A549 (cell line): ENCODE measurements at regions not wholly inside any gene's neighbourhood (a gene's known extent, or its start where the extent isn't known, plus 50 kb on each side); places are given as distances from the start of the nearest gene placed in this dataset.

Experiments used
- ATAC-seq, 2 experiments: fragments of 200-7000 bp in 1 of 2; fragments of >200 bp in 1 of 2; cut with Nextera tagmentation in 1 of 2; cut with Tn5 transposase in 1 of 2; 3 replicates each; pipeline versions ENCODE4 v1.8.0 to v1.9.1; 2018 to 2020; ENCODE audit warnings: mild to moderate bottlenecking in 1 of 2, moderate library complexity in 1 of 2
- CTCF ChIA-PET: fragments of 300-600 bp; sonication (Branson Sonifier 250); formaldehyde crosslinking; extraction: SDS; loops from one replicate; lab custom pipeline; 2021; ENCODE audit warnings: antibody characterized with exemption, inconsistent platforms; lab: Yijun Ruan, JAX
- POLR2A ChIA-PET: fragments of 350-600 bp; formaldehyde crosslinking; extraction: SDS; loops from one replicate; lab custom pipeline; 2021; ENCODE audit warnings: antibody characterized with exemption, inconsistent platforms; lab: Yijun Ruan, JAX
- DNase-seq, 2 experiments: peaks; one replicate each; pipeline versions ENCODE4 v3.0.0 to v3.0.0-alpha.2; 2011 to 2016; ENCODE audit warnings: low read depth in 1 of 2, low spot score in 1 of 2
- FAIRE-seq: peaks from 2 replicates; lab custom pipeline; 2011; peaks lifted over from hg19 to GRCh38; lab: Jason Lieb, UNC
- H3K27ac ChIP-seq, 2 experiments: fragments of >200 bp; sonication (Bioruptor Twin); formaldehyde crosslinking; 3 replicates each; pipeline ENCODE4 v1.5.1; 2016 to 2017
- H3K4me1 ChIP-seq: fragments of >200 bp; sonication (Bioruptor Twin); formaldehyde crosslinking; 3 replicates; pipeline ENCODE4 v1.6.1; 2016
- H3K4me2 ChIP-seq: fragments of >200 bp; sonication (Bioruptor Twin); formaldehyde crosslinking; 3 replicates; pipeline ENCODE4 v1.6.1; 2016
- H3K4me3 ChIP-seq: fragments of >200 bp; sonication (Bioruptor Twin); formaldehyde crosslinking; 3 replicates; pipeline ENCODE4 v1.5.1; 2016
- H3K9me3 ChIP-seq: fragments of >200 bp; sonication (Bioruptor Twin); formaldehyde crosslinking; 3 replicates; pipeline ENCODE4 v1.6.1; 2016
- BHLHE40 ChIP-seq: IDR thresholded peaks from 2 replicates; pipeline ENCODE4 v1.6.1; 2012; ENCODE audit warnings: low read depth, low read length, inconsistent platforms
- CBX2 ChIP-seq: fragments of 200-600 bp; sonication (generic); IDR thresholded peaks from 2 replicates; pipeline ENCODE4 v1.6.1; 2016; ENCODE audit warnings: low read depth, mild to moderate bottlenecking, borderline replicate concordance
- CEBPB ChIP-seq, 2 experiments: fragments of >200 bp in 1 of 2; sonication (Bioruptor Twin) in 1 of 2; formaldehyde crosslinking in 1 of 2; IDR thresholded peaks; 2 replicates each; pipeline ENCODE4 v1.6.1; 2012 to 2016
- CHD4 ChIP-seq: fragments of 200-600 bp; sonication (generic); IDR thresholded peaks from 2 replicates; pipeline ENCODE4 v1.6.1; 2016; ENCODE audit warnings: antibody characterized with exemption, mild to moderate bottlenecking, borderline replicate concordance
- EHF ChIP-seq: fragments of 250-450 bp; sonication (Bioruptor Pico); IDR thresholded peaks from 2 replicates; pipeline ENCODE4 v1.5.0; 2020; ENCODE audit warnings: mild to moderate bottlenecking
- EHMT2 ChIP-seq: fragments of 200-600 bp; sonication (generic); IDR thresholded peaks from 2 replicates; pipeline ENCODE4 v1.6.1; 2016; ENCODE audit warnings: antibody characterized with exemption, low read depth, mild to moderate bottlenecking, moderate library complexity
- GATA3 ChIP-seq: IDR thresholded peaks from 2 replicates; pipeline ENCODE4 v1.6.1; 2012; ENCODE audit warnings: borderline replicate concordance
- HDAC2 ChIP-seq: fragments of 200-600 bp; sonication (generic); IDR thresholded peaks from 2 replicates; pipeline ENCODE4 v1.6.1; 2016
- HEYL ChIP-seq: fragments of 250-450 bp; sonication (Bioruptor Pico); IDR thresholded peaks from 2 replicates; pipeline ENCODE4 v1.8.0; 2021; ENCODE audit warnings: mild to moderate bottlenecking, moderate library complexity
- HOXB5 ChIP-seq: fragments of 250-450 bp; sonication (Bioruptor Pico); IDR thresholded peaks from 2 replicates; pipeline ENCODE4 v1.5.0; 2020; ENCODE audit warnings: mild to moderate bottlenecking, moderate library complexity
- KDM5A ChIP-seq: fragments of 200-600 bp; sonication (generic); IDR thresholded peaks from 2 replicates; pipeline ENCODE4 v1.6.1; 2016; ENCODE audit warnings: antibody characterized with exemption, mild to moderate bottlenecking
- MAFK ChIP-seq: fragments of 450-650 bp; IDR thresholded peaks from 2 replicates; pipeline ENCODE4 v1.6.1; 2014; ENCODE audit not compliant: partially characterized antibody
- MAZ ChIP-seq: fragments of 150-350 bp; IDR thresholded peaks from 2 replicates; pipeline ENCODE4 v1.6.1; 2014; ENCODE audit warnings: antibody characterized with exemption, low read depth, low read length, borderline replicate concordance
- MYC ChIP-seq: IDR thresholded peaks from 2 replicates; pipeline ENCODE4 v1.6.1; 2012; ENCODE audit warnings: mild to moderate bottlenecking, inconsistent platforms, low read length, improper control_type of control experiment, borderline replicate concordance
- NFE2L2 ChIP-seq: fragments of 150-350 bp; conservative IDR thresholded peaks from 2 replicates; pipeline ENCODE4 v1.6.1; 2014; ENCODE audit warnings: low read length
- PHF8 ChIP-seq: fragments of 200-600 bp; sonication (generic); IDR thresholded peaks from 2 replicates; pipeline ENCODE4 v1.6.1; 2016; ENCODE audit warnings: low read depth, mild to moderate bottlenecking, antibody characterized with exemption, moderate library complexity, borderline replicate concordance
- POLR2A ChIP-seq: IDR thresholded peaks from 2 replicates; pipeline ENCODE4 v1.6.1; 2012; ENCODE audit warnings: mild to moderate bottlenecking, low read length
- RAD21 ChIP-seq, 2 experiments: fragments of >200 bp in 1 of 2; sonication (Bioruptor Twin) in 1 of 2; formaldehyde crosslinking in 1 of 2; IDR thresholded peaks in 1 of 2; conservative IDR thresholded peaks in 1 of 2; 2 replicates in 1 of 2; 3 replicates in 1 of 2; pipeline ENCODE4 v1.6.1; 2012 to 2018; ENCODE audit warnings: inconsistent platforms in 1 of 2
- RCOR1 ChIP-seq: fragments of 150-350 bp; IDR thresholded peaks from 2 replicates; pipeline ENCODE4 v1.6.1; 2014; ENCODE audit warnings: antibody characterized with exemption, low read length, low read depth
- TFCP2L1 ChIP-seq: fragments of 250-450 bp; sonication (Bioruptor Pico); IDR thresholded peaks from 2 replicates; pipeline ENCODE4 v1.5.0; 2021; ENCODE audit warnings: mild to moderate bottlenecking
- ZC3H11A ChIP-seq: fragments of 450-650 bp; IDR thresholded peaks from 2 replicates; pipeline ENCODE4 v1.6.1; 2014; ENCODE audit warnings: antibody characterized with exemption, mild to moderate bottlenecking
- ZFP36 ChIP-seq: fragments of 450-650 bp; IDR thresholded peaks from 2 replicates; pipeline ENCODE4 v1.6.1; 2014; ENCODE audit warnings: borderline replicate concordance; ENCODE audit not compliant: partially characterized antibody
- ZNF302 ChIP-seq: fragments of 250-450 bp; sonication (Bioruptor Pico); IDR thresholded peaks from 2 replicates; pipeline ENCODE4 v1.9.0; 2021; ENCODE audit warnings: inconsistent platforms, mild to moderate bottlenecking, moderate library complexity
- WGBS: methylation state at CpG from one replicate; pipeline ENCODE4 v1.1.6; 2017; ENCODE audit errors: missing lambda C conversion rate; 5-methylcytosine and 5-hydroxymethylcytosine counted together
- TF ChIP-seq, protein P1 (sequence below): fragments of >200 bp; sonication (Bioruptor Twin); formaldehyde crosslinking; IDR thresholded peaks from 2 replicates; pipeline ENCODE4 v1.6.1; 2016
- TF ChIP-seq, protein P2 (sequence below): fragments of 200-600 bp; sonication (generic); IDR thresholded peaks from 2 replicates; pipeline ENCODE4 v1.6.1; 2016; ENCODE audit warnings: antibody characterized with exemption, mild to moderate bottlenecking, moderate library complexity
- TF ChIP-seq, protein P3 (sequence below): fragments of 450-650 bp; IDR thresholded peaks from 2 replicates; pipeline ENCODE4 v1.6.1; 2014; ENCODE audit warnings: antibody characterized with exemption
- TF ChIP-seq, protein P4 (sequence below): IDR thresholded peaks from 2 replicates; pipeline ENCODE4 v1.6.1; 2012

DNA sequence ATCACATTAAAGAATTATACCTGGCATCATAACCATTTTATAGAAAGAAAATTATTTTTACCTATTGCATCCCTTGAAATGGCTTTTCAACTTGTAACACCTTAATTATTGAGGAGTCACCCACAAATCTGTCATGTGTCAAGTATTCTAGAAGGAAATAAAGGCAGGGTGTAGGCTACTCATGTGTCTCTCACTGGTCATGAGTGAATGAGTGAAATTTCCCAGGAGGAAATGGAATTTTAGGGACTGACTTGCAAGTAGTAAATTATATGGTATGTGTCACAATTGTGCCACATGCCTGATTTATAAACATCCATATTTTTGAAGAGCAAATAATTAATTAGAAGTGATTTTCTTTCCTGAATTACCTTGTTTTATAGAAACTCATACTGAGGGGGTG lies 310.5 kb upstream of the ADAMTS9 start:
- TF ChIP-seq BHLHE40 = no peak
- no peak for TF ChIP-seq HEYL (CRISPR knock-in tag)
- no peak for TF ChIP-seq MAZ
- no peak for TF ChIP-seq CEBPB (IDR thresholded peaks at IDR 0.05)
- no peak for TF ChIP-seq POLR2A
- no peak for TF ChIP-seq CBX2
- no peak for TF ChIP-seq MYC
- no peak for TF ChIP-seq ZC3H11A
- no peak for TF ChIP-seq CHD4
- TF ChIP-seq TFCP2L1 (CRISPR knock-in tag) = no peak
- no peak for TF ChIP-seq EHMT2
- TF ChIP-seq, protein P1, sequence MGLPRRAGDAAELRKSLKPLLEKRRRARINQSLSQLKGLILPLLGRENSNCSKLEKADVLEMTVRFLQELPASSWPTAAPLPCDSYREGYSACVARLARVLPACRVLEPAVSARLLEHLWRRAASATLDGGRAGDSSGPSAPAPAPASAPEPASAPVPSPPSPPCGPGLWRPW = no peak
- TF ChIP-seq, protein P2, sequence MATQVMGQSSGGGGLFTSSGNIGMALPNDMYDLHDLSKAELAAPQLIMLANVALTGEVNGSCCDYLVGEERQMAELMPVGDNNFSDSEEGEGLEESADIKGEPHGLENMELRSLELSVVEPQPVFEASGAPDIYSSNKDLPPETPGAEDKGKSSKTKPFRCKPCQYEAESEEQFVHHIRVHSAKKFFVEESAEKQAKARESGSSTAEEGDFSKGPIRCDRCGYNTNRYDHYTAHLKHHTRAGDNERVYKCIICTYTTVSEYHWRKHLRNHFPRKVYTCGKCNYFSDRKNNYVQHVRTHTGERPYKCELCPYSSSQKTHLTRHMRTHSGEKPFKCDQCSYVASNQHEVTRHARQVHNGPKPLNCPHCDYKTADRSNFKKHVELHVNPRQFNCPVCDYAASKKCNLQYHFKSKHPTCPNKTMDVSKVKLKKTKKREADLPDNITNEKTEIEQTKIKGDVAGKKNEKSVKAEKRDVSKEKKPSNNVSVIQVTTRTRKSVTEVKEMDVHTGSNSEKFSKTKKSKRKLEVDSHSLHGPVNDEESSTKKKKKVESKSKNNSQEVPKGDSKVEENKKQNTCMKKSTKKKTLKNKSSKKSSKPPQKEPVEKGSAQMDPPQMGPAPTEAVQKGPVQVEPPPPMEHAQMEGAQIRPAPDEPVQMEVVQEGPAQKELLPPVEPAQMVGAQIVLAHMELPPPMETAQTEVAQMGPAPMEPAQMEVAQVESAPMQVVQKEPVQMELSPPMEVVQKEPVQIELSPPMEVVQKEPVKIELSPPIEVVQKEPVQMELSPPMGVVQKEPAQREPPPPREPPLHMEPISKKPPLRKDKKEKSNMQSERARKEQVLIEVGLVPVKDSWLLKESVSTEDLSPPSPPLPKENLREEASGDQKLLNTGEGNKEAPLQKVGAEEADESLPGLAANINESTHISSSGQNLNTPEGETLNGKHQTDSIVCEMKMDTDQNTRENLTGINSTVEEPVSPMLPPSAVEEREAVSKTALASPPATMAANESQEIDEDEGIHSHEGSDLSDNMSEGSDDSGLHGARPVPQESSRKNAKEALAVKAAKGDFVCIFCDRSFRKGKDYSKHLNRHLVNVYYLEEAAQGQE = no peak
- TF ChIP-seq, protein P3, sequence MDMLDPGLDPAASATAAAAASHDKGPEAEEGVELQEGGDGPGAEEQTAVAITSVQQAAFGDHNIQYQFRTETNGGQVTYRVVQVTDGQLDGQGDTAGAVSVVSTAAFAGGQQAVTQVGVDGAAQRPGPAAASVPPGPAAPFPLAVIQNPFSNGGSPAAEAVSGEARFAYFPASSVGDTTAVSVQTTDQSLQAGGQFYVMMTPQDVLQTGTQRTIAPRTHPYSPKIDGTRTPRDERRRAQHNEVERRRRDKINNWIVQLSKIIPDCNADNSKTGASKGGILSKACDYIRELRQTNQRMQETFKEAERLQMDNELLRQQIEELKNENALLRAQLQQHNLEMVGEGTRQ = no peak
- no peak for TF ChIP-seq RCOR1
- TF ChIP-seq GATA3 = no peak
- TF ChIP-seq EHF = no peak
- TF ChIP-seq, all 56 proteins: peak for 0
- H3K4me3 ChIP-seq = no peak overlapping the region
- ChIA-PET POLR2A (no interaction called here), CTCF (no interaction called here)
- H3K4me2 ChIP-seq = no peak overlapping the region
- FAIRE-seq = no peak
- H3K4me1 ChIP-seq = no peaks in the 10 kb centered on the region
- no peaks in the 10 kb centered on the region for H3K9me3 ChIP-seq
- ATAC-seq = no peak
- DNase-seq = no peak
- no peak overlapping the region for H3K27ac ChIP-seq

DNA sequence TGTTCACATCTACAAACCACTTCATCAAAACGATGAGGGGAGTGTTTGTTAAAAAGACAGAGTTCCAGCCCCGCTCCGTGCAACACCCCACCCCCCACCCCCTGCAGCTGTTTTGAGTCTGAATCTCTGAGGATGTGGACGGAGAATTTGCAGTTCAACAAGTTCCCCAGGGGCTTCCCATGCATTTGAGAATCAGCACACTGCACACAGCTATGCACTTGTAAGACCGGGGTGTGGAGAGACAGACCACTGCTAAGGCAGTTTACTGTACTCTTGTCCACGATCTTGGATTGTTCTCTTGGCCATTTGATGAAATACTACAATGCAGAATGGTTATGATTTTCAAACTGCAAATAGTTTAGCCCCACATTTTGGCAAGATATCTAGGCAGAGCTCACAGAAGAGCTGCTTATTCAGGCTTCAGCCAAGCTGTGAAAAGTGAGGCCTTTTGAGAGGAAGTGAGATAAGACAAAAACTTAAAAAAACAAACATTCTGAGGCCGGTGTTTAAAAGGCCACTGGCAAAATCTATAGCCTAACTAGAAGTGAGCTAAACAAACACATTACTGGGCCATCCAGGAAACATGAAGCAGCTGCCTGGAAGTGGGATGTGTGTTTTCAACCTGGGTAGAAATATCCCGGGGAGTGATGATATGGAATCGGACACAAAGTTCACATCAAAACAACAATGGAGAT lies 308.2 kb upstream of the ADAMTS9 start:
- H3K9me3 ChIP-seq = no peaks in the 10 kb centered on the region
- WGBS = 41% methylated on average over 7 of the region's 9 CpGs
- FAIRE-seq = no peak
- POLR2A ChIA-PET = no interaction called here
- TF ChIP-seq ZFP36 = no peak
- TF ChIP-seq, protein P2 = no peak
- TF ChIP-seq RAD21 (conservative IDR thresholded peaks at IDR 0.05 in 1 of 2, IDR thresholded peaks at IDR 0.05 in 1 of 2) = no peak
- TF ChIP-seq ZNF302 (CRISPR knock-in tag) = no peak
- TF ChIP-seq MAFK = no peak
- TF ChIP-seq BHLHE40 = no peak
- no peak for TF ChIP-seq EHMT2
- TF ChIP-seq NFE2L2 = no peak
- TF ChIP-seq KDM5A = no peak
- TF ChIP-seq PHF8 = no peak
- TF ChIP-seq HOXB5 (CRISPR knock-in tag) = no peak
- TF ChIP-seq, protein P1 = no peak
- TF ChIP-seq, protein P4, sequence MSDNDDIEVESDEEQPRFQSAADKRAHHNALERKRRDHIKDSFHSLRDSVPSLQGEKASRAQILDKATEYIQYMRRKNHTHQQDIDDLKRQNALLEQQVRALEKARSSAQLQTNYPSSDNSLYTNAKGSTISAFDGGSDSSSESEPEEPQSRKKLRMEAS = no peak
- TF ChIP-seq GATA3 = no peak
- TF ChIP-seq HEYL (CRISPR knock-in tag) = no peak
- TF ChIP-seq TFCP2L1 (CRISPR knock-in tag) = no peak
- no peak for TF ChIP-seq HDAC2
- no peak for TF ChIP-seq CBX2
- TF ChIP-seq, all 56 proteins: peak for 0
- no peak overlapping the region for H3K4me3 ChIP-seq
- CTCF ChIA-PET = no interaction called here
- H3K4me1 ChIP-seq = no peaks in the 10 kb centered on the region
- DNase-seq (no peak), ATAC-seq (no peak)
- no peak overlapping the region for H3K27ac ChIP-seq
- no peak overlapping the region for H3K4me2 ChIP-seq
